GM23338 (cell line): ENCODE measurements at regions not wholly inside any gene's neighbourhood (a gene's known extent, or its start where the extent isn't known, plus 50 kb on each side); places are given as distances from the start of the nearest gene placed in this dataset.

Experiments used
- ATAC-seq: fragments of 200-7000 bp; cut with Tn5 transposase; 3 replicates; pipeline ENCODE4 v1.9.1; 2020
- DNase-seq: peaks from one replicate; pipeline ENCODE4 v3.0.0-alpha.2; 2015; ENCODE audit warnings: low spot score
- H2AFZ ChIP-seq: fragments of 200-600 bp; sonication (generic); 2 replicates; pipeline ENCODE4 v1.8.0; 2016; ENCODE audit warnings: antibody characterized with exemption, mild to moderate bottlenecking, moderate library complexity
- H3F3A ChIP-seq: fragments of 200-600 bp; sonication (generic); replicated peaks from 2 replicates; pipeline ENCODE4 v1.8.0; 2017; ENCODE audit warnings: antibody characterized with exemption, mixed run types, low read depth
- H3K27ac ChIP-seq: fragments of 200-600 bp; sonication (generic); 2 replicates; pipeline ENCODE4 v1.6.1; 2016; ENCODE audit warnings: low read depth
- H3K27me3 ChIP-seq: fragments of 200-600 bp; sonication (generic); 2 replicates; pipeline ENCODE4 v1.8.0; 2016; ENCODE audit warnings: mild to moderate bottlenecking, mixed run types, moderate library complexity; ENCODE audit not compliant: insufficient read depth
- H3K36me3 ChIP-seq: fragments of 200-600 bp; sonication (generic); 2 replicates; pipeline ENCODE4 v1.8.0; 2016; ENCODE audit warnings: mild to moderate bottlenecking; ENCODE audit not compliant: insufficient read depth
- H3K4me1 ChIP-seq: fragments of 200-600 bp; sonication (generic); 2 replicates; pipeline ENCODE4 v1.8.0; 2016; ENCODE audit warnings: mild to moderate bottlenecking, moderate library complexity; ENCODE audit not compliant: insufficient read depth
- H3K4me2 ChIP-seq: fragments of 200-600 bp; sonication (generic); 2 replicates; pipeline ENCODE4 v1.7.1; 2017; ENCODE audit warnings: mixed run types
- H3K4me3 ChIP-seq: fragments of 200-600 bp; sonication (generic); 2 replicates; pipeline ENCODE4 v1.6.1; 2016; ENCODE audit warnings: mixed run types
- H3K79me2 ChIP-seq: fragments of 200-600 bp; sonication (generic); replicated peaks from 2 replicates; pipeline ENCODE4 v1.8.0; 2017; ENCODE audit warnings: mild to moderate bottlenecking; ENCODE audit not compliant: insufficient read depth
- H3K9me2 ChIP-seq: fragments of 200-600 bp; sonication (generic); 2 replicates; pipeline ENCODE4 v1.8.0; 2017; ENCODE audit not compliant: insufficient read depth
- H4K20me1 ChIP-seq: fragments of 200-600 bp; sonication (generic); replicated peaks from 2 replicates; pipeline ENCODE4 v1.8.0; 2017; ENCODE audit warnings: mild to moderate bottlenecking; ENCODE audit not compliant: insufficient read depth
- H3K27ac Mint-ChIP-seq: 2 replicates; pipeline ENCODE4 v1.8.0; 2020; ENCODE audit warnings: inconsistent platforms, mild to moderate bottlenecking, moderate library complexity, mixed read lengths
- H3K27me3 Mint-ChIP-seq: 3 replicates; pipeline ENCODE4 v1.8.0; 2022; ENCODE audit warnings: low read depth, mild to moderate bottlenecking, moderate library complexity, mixed read lengths, inconsistent platforms; ENCODE audit not compliant: insufficient read depth, poor library complexity
- H3K36me3 Mint-ChIP-seq: 3 replicates; pipeline ENCODE4 v1.8.0; 2021; ENCODE audit warnings: low read depth, mild to moderate bottlenecking, inconsistent platforms, moderate library complexity, mixed read lengths
- H3K4me1 Mint-ChIP-seq: 3 replicates; pipeline ENCODE4 v1.8.0; 2020; ENCODE audit warnings: mild to moderate bottlenecking, inconsistent platforms, mixed read lengths
- H3K4me3 Mint-ChIP-seq: 3 replicates; pipeline ENCODE4 v1.8.0; 2021; ENCODE audit warnings: moderate library complexity, mild to moderate bottlenecking, inconsistent platforms, mixed read lengths
- H3K9me3 Mint-ChIP-seq: 3 replicates; pipeline ENCODE4 v1.8.0; 2020; ENCODE audit warnings: moderate library complexity, mild to moderate bottlenecking, inconsistent platforms, mixed read lengths
- CREB1 ChIP-seq: fragments of 250-450 bp; sonication (Bioruptor Pico); IDR thresholded peaks from 2 replicates; pipeline ENCODE4 v1.5.0; 2020; ENCODE audit warnings: low read depth, mild to moderate bottlenecking, moderate library complexity
- EZH2 ChIP-seq: fragments of 200-600 bp; sonication (generic); IDR thresholded peaks from one replicate; pipeline ENCODE4 v1.8.0; 2017; ENCODE audit warnings: antibody characterized with exemption, mild to moderate bottlenecking, low read depth; ENCODE audit not compliant: unreplicated experiment
- EZH2phosphoT487 ChIP-seq: fragments of 200-600 bp; sonication (generic); IDR thresholded peaks from one replicate; pipeline ENCODE4 v1.8.1; 2018; ENCODE audit warnings: antibody characterized with exemption; ENCODE audit not compliant: unreplicated experiment
- JUNB ChIP-seq: IDR thresholded peaks from one replicate; pipeline ENCODE4 v1.6.1; 2016; ENCODE audit warnings: antibody characterized with exemption; ENCODE audit not compliant: unreplicated experiment
- NANOG ChIP-seq: IDR thresholded peaks from 2 replicates; pipeline ENCODE4 v1.6.1; 2016; ENCODE audit warnings: antibody characterized with exemption, borderline replicate concordance
- POLR2AphosphoS5 ChIP-seq: IDR thresholded peaks from 2 replicates; pipeline ENCODE4 v1.6.1; 2016; ENCODE audit warnings: antibody characterized with exemption, low read depth
- STAT1 ChIP-seq: IDR thresholded peaks from one replicate; pipeline ENCODE4 v1.6.1; 2016; ENCODE audit warnings: antibody characterized with exemption; ENCODE audit not compliant: unreplicated experiment
- ZNF114 ChIP-seq: fragments of 250-450 bp; sonication (Bioruptor Pico); IDR thresholded peaks from 2 replicates; pipeline ENCODE4 v1.5.0; 2020; ENCODE audit warnings: mild to moderate bottlenecking, moderate library complexity
- ZNF331 ChIP-seq: fragments of 250-450 bp; sonication (Bioruptor Pico); IDR thresholded peaks from 2 replicates; pipeline ENCODE4 v1.5.0; 2020; ENCODE audit warnings: low read depth, mild to moderate bottlenecking, moderate library complexity
- TF ChIP-seq, protein P1 (sequence below): IDR thresholded peaks from 2 replicates; pipeline ENCODE4 v1.6.1; 2016; ENCODE audit warnings: antibody characterized with exemption
- TF ChIP-seq, protein P2 (sequence below), 2 experiments: fragments of 200-600 bp in 1 of 2; sonication (generic) in 1 of 2; conservative IDR thresholded peaks; 2 replicates each; pipeline versions ENCODE4 v1.5.1 to v1.6.1; 2016 to 2017; ENCODE audit warnings: antibody characterized with exemption in 2 of 2, low read depth in 2 of 2, mild to moderate bottlenecking in 2 of 2, moderate library complexity in 1 of 2
- TF ChIP-seq, protein P3 (sequence below): IDR thresholded peaks from one replicate; pipeline ENCODE4 v1.6.1; 2018; ENCODE audit warnings: antibody characterized with exemption; ENCODE audit not compliant: unreplicated experiment

- no peaks in the 10 kb centered on the region for H3K27me3 ChIP-seq
- H3K36me3 Mint-ChIP-seq = peaks cover 56% of the 10 kb centered on the region
Measured at GRCh38 chr5:124153588-124153987, 592.9 kb downstream of the ZNF608 start.

More at GRCh38 chr5:124153588-124153987, 592.9 kb downstream of the ZNF608 start:
- Histone ChIP-seq H3K79me2 (no peaks in the 10 kb centered on the region), H3K4me3 (no peak overlapping the region), H3K4me1 (no peaks in the 10 kb centered on the region), H3K27ac (no peak overlapping the region), H3K4me2 (no peak overlapping the region), H2AFZ (no peak overlapping the region), H4K20me1 (no peaks in the 10 kb centered on the region), H3F3A (no peaks in the 10 kb centered on the region), H3K9me2 (peaks cover 17% of the 10 kb centered on the region), H3K36me3 (peaks cover 16% of the 10 kb centered on the region)
- no peaks in the 10 kb centered on the region for H3K27me3 Mint-ChIP-seq
- H3K27ac Mint-ChIP-seq = no peak overlapping the region
- peaks cover 49% of the 10 kb centered on the region for H3K9me3 Mint-ChIP-seq
- DNase-seq = no peak
- no peaks in the 10 kb centered on the region for H3K4me1 Mint-ChIP-seq
- TF ChIP-seq NANOG (no peak), EZH2phosphoT487 (no peak), POLR2AphosphoS5 (no peak), ZNF331 (CRISPR knock-in tag) (no peak), JUNB (no peak), EZH2 (no peak), CREB1 (no peak), STAT1 (no peak), ZNF114 (CRISPR knock-in tag) (no peak)
- TF ChIP-seq, protein P1, sequence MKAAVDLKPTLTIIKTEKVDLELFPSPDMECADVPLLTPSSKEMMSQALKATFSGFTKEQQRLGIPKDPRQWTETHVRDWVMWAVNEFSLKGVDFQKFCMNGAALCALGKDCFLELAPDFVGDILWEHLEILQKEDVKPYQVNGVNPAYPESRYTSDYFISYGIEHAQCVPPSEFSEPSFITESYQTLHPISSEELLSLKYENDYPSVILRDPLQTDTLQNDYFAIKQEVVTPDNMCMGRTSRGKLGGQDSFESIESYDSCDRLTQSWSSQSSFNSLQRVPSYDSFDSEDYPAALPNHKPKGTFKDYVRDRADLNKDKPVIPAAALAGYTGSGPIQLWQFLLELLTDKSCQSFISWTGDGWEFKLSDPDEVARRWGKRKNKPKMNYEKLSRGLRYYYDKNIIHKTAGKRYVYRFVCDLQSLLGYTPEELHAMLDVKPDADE = no peak
- TF ChIP-seq, protein P2, sequence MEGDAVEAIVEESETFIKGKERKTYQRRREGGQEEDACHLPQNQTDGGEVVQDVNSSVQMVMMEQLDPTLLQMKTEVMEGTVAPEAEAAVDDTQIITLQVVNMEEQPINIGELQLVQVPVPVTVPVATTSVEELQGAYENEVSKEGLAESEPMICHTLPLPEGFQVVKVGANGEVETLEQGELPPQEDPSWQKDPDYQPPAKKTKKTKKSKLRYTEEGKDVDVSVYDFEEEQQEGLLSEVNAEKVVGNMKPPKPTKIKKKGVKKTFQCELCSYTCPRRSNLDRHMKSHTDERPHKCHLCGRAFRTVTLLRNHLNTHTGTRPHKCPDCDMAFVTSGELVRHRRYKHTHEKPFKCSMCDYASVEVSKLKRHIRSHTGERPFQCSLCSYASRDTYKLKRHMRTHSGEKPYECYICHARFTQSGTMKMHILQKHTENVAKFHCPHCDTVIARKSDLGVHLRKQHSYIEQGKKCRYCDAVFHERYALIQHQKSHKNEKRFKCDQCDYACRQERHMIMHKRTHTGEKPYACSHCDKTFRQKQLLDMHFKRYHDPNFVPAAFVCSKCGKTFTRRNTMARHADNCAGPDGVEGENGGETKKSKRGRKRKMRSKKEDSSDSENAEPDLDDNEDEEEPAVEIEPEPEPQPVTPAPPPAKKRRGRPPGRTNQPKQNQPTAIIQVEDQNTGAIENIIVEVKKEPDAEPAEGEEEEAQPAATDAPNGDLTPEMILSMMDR (conservative IDR thresholded peaks at IDR 0.05; ENCODE audit: low read depth in 2 of 2) = no peak
- TF ChIP-seq, protein P3, sequence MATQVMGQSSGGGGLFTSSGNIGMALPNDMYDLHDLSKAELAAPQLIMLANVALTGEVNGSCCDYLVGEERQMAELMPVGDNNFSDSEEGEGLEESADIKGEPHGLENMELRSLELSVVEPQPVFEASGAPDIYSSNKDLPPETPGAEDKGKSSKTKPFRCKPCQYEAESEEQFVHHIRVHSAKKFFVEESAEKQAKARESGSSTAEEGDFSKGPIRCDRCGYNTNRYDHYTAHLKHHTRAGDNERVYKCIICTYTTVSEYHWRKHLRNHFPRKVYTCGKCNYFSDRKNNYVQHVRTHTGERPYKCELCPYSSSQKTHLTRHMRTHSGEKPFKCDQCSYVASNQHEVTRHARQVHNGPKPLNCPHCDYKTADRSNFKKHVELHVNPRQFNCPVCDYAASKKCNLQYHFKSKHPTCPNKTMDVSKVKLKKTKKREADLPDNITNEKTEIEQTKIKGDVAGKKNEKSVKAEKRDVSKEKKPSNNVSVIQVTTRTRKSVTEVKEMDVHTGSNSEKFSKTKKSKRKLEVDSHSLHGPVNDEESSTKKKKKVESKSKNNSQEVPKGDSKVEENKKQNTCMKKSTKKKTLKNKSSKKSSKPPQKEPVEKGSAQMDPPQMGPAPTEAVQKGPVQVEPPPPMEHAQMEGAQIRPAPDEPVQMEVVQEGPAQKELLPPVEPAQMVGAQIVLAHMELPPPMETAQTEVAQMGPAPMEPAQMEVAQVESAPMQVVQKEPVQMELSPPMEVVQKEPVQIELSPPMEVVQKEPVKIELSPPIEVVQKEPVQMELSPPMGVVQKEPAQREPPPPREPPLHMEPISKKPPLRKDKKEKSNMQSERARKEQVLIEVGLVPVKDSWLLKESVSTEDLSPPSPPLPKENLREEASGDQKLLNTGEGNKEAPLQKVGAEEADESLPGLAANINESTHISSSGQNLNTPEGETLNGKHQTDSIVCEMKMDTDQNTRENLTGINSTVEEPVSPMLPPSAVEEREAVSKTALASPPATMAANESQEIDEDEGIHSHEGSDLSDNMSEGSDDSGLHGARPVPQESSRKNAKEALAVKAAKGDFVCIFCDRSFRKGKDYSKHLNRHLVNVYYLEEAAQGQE = no peak
- no peak for ATAC-seq
- no peak overlapping the region for H3K4me3 Mint-ChIP-seq
